HG02852 (cell line): ENCODE measurements at regions not wholly inside any gene's neighbourhood (a gene's known extent, or its start where the extent isn't known, plus 50 kb on each side); places are given as distances from the start of the nearest gene placed in this dataset.

Experiments
- ATAC-seq: cut with Tn5 transposase; IDR thresholded peaks from one replicate; pipeline ENCODE4 v1.9.1; 2021; ENCODE audit warnings: mild to moderate bottlenecking, moderate library complexity; ENCODE audit not compliant: unreplicated experiment

GRCh38 chr1:193747579-193747978 is 561.2 kb upstream of the B3GALT2 start:
- no peak for ATAC-seq

GRCh38 chr1:193741228-193741627 is 554.8 kb upstream of the B3GALT2 start:
- no peak for ATAC-seq

GRCh38 chr1:193740762-193741161 is 554.3 kb upstream of the B3GALT2 start:
- ATAC-seq, result no peak

- ATAC-seq, result no peak
Measured at GRCh38 chr1:193736507-193736906, 550.1 kb upstream of the B3GALT2 start.

GRCh38 chr1:193733674-193734073 is 547.3 kb upstream of the B3GALT2 start:
- no peak for ATAC-seq

- ATAC-seq, result no peak
Measured at GRCh38 chr1:193730017-193730416, 543.6 kb upstream of the B3GALT2 start.

- ATAC-seq, result no peak
Measured at GRCh38 chr1:193729429-193729828, 543.0 kb upstream of the B3GALT2 start.

GRCh38 chr1:193727850-193728249 is 541.4 kb upstream of the B3GALT2 start:
- ATAC-seq, result no peak

GRCh38 chr1:193726722-193727121 is 540.3 kb upstream of the B3GALT2 start:
- no peak for ATAC-seq

- ATAC-seq, result no peak
Measured at GRCh38 chr1:193712392-193712791, 526.0 kb upstream of the B3GALT2 start.

GRCh38 chr1:193709607-193710006 is 523.2 kb upstream of the B3GALT2 start:
- no peak for ATAC-seq

- no peak for ATAC-seq
Measured at GRCh38 chr1:193707271-193708021, 521.0 kb upstream of the B3GALT2 start.

GRCh38 chr1:193706766-193707165 is 520.4 kb upstream of the B3GALT2 start:
- no peak for ATAC-seq

GRCh38 chr1:193705554-193705981 is 519.2 kb upstream of the B3GALT2 start:
- ATAC-seq, result no peak

GRCh38 chr1:193703655-193704054 is 517.2 kb upstream of the B3GALT2 start:
- no peak for ATAC-seq

GRCh38 chr1:193703121-193703520 is 516.7 kb upstream of the B3GALT2 start:
- no peak for ATAC-seq

GRCh38 chr1:193701759-193702158 is 515.3 kb upstream of the B3GALT2 start:
- no peak for ATAC-seq

GRCh38 chr1:193700710-193701355 is 514.4 kb upstream of the B3GALT2 start:
- peak; percentile 60 for ATAC-seq

- no peak for ATAC-seq
Measured at GRCh38 chr1:193699261-193699660, 512.8 kb upstream of the B3GALT2 start.

- no peak for ATAC-seq
Measured at GRCh38 chr1:193697776-193698175, 511.4 kb upstream of the B3GALT2 start.

- ATAC-seq, result no peak
Measured at GRCh38 chr1:193697115-193697762, 510.8 kb upstream of the B3GALT2 start.

GRCh38 chr1:193694741-193695140 is 508.3 kb upstream of the B3GALT2 start:
- ATAC-seq, result no peak
